ENCODE measurements at regions not wholly inside any gene's neighbourhood (a gene's known extent, or its start where the extent isn't known, plus 50 kb on each side); places are given as distances from the start of the nearest gene placed in this dataset.
A peak's percentile ranks its signal among the peaks of the same experiment; 100 is the strongest.
"Not testable (repeated sequence)": the region's sequence is repeated elsewhere in the genome, so short reads cannot be mapped to it uniquely, and the experiment has no call there.

DNA sequence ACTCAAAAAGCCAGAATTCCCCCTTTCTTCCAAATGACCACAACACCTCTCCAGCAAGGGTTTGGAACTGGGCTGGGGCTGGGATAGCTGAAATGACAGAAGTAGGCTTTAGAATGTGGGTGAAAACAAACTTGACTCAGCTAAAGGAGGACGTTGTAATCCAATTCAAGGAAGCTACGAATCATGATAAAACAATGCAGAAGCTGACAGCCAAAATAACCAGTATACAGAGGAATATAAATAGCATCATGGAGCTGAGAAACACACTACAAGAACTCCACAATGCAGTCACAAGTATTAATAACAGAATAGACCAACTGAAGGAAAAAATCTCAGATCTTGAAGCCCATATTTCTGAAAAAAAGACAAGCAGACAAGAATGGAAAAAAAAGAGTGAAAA lies 95.8 kb upstream of the TET2 start:
- DNase-seq (ENCODE audit: low spot score), result peak; percentile 80

DNA sequence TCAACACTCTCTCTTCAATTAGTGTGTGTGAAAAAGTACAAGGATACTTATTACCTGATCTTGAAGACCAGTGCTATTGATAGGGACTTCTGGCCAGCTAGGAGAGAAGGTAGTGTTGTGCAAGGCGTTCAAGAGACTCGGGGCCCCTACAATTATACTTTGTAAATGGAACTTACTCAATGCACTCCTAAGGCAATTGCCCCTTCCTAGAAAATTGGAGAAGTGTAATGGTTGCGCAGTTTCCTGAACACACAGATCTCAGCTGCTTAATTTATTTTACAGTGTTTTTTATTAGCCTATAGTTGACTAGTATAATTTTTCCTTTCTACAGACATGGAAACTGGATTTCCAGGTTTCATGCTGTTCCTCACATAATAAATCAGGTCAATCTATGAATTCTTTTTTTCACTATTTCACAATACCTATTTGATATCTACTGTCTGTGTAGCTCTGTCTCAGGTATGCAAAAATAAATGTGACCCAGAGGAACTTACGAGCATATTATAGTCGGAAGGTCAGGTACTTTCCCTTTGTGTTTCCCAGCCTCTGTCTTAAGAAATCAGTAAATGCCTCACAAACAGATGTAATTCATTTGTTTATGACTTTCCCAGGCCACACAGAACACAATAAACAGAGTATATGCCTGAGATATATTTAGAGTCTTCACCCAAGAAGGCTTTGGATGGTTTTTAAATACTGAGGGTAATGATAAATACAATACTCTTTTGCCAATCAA lies 89.1 kb upstream of the TET2 start:
- DNase-seq (ENCODE audit: low spot score), result no peak

DNA sequence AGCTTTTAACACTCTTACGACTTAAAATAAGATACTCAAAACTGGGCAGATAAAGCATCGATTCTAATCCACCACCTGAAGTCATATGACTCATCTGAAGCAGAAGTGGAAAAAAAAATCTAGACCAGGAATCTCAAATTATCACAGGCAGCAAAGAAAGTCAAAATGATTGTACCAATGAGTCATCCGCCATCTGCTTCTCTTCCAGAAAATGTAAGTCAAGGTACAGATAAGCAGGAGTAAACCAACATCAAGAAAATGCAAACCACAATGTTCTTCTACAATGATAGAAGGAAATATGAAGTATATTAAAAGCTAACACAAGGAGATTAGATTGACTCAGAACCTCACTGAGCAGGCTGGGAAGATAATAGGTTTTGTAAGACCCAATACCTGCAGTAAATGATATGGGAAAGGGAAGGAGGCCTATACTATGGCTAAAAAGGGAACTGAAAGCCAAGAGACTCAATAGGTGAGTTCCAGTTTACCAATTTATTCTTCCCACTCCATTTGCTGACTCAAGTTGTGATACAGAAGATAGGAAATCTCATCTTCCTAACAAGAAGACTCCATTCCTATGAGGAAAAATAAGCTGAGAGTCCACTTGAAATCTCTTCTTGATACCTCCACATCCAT lies 88.4 kb upstream of the TET2 start:
- peak; percentile 4 for DNase-seq (ENCODE audit: low spot score)

DNA sequence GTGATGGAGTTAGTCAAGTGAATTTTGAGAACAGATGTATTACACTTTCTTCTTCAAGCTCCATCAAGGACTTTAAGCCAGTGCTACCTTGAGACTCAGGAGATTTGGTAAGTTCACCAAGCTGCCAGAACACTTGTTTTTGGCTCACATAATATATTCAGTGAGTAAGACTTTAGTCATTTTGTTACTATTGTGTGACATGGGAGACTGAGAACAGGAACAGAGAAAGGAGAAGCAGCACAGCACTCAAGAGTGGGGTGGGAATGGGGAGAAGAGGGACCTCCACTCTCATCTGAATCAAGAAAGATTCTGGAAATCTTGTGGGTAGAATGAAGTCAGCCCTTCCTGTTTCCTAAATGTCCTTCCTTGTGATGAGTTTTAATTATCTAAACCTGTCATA lies 87.3 kb upstream of the TET2 start:
- DNase-seq (ENCODE audit: low spot score), result peak; percentile 34

DNA sequence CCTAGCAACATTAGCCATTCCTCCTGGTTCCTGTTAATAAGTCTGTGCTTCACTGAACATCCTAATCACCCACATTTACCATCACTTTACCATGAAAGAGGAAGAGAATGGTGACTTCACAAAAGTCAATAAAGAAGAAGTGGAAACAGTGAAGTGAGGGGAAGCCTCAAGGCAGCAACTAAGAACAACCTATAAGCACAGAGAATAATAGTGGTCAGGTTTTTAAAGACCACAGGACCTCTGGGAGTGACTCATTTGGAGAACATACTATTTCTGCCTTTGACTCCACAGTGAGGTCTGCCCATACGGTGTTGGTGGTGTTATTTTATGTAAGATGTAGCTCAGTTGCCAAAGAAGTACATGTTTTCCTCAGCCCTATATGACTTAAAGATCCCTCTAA lies 86.0 kb upstream of the TET2 start:
- peak; percentile 37 for DNase-seq (ENCODE audit: low spot score)

DNA sequence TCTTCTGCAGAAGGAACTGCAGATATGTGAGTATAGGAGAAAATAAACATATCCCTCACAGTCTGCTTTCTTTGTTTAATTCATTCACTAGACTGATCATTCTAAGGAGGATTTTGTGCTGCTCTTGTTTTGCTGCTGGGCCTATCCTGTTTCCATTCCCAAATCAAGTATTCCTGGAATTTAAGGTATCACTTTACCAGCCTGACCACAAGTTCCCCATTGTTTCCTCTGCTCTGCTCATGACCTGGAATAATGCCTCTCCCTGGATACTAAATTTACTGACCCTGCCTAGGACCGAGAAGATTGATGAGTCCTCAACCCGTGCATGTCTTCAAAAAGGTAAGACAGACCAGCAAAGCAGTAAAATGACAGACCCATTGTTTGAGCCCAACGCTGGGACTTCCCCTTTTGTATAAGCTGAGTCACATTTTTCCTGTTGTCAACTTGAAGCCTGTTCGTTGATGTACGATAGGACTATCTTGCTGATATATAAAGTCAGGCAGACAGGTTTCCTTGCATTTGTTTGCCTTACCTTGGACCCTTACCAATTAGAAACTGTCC lies 85.5 kb upstream of the TET2 start:
- peak; percentile 80 for DNase-seq (ENCODE audit: low spot score)

DNA sequence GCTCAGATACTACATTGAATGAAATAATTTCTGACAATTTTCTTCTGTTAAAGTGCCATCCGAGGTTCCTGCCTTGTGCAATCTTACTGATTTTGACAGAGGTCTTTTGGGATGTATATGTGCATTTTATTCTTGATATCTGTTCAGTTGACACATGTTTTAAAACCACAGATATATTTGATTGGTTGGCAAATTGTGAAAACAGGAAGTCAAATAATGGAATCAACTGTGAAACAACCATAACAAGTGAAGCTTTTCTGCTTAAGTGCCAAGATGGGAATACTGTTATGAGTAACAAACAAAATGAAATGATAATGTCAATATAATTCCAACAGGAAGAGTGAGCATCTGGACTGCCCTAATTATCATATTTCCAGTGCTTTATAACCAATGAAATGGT lies 84.9 kb upstream of the TET2 start:
- DNase-seq (ENCODE audit: low spot score), result peak; percentile 7

DNA sequence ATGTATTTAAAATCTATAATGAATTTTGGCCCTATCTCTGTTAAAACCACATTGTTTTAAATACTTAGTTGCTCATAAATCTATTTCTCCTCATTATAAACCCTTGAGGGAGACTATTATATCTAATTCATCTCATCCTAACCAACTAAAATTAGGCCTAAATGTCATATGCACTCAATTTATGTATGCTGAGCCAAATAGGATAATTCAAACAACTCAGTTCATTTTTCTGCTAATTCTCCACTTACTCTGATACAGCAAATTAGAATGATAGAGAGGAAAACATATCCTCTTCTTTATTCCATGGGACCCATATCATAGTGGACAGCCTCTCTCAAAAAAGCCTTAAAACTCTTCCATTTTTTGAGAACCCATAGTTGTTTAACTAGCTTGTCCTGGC lies 80.3 kb upstream of the TET2 start:
- no peak for DNase-seq (ENCODE audit: low spot score)

DNA sequence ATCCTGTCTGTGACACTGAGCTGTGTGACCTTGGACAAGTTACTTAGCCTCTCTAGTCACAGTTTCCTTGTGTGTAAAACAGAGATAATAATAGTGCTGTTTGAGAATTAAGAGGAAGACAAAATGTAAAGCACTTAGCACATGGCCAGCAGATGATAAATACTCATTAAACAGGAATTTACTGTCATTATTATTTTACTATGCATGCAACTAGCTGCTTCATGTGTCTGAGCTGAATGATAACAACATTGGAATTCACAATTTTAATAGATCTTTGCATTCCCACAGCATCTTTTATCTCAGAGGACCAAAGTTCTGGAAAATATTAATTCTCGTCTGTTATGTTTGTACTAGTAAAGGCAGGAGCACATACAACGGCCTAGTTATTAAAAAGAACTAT lies 79.2 kb upstream of the TET2 start:
- no peak for DNase-seq (ENCODE audit: low spot score)

DNA sequence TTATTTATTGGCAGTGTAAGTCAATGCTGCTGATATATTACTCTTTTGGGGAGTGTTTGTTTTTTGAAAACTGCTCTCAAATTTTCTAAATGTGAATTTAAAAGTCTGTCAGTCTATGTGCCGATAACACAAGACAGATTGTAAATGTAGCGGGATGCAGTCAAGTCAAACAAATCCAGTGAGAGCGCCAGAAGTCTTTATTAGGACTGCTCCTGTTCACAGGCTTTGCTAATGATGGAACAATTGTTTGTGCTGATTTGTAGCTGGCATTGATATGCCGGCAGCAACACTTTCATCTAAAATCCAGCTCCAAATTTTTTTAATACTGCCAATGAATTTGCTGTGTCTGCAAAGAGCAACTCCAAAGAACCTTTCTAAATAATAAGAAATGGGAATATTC lies 78.7 kb upstream of the TET2 start:
- DNase-seq (ENCODE audit: low spot score), result no peak

DNA sequence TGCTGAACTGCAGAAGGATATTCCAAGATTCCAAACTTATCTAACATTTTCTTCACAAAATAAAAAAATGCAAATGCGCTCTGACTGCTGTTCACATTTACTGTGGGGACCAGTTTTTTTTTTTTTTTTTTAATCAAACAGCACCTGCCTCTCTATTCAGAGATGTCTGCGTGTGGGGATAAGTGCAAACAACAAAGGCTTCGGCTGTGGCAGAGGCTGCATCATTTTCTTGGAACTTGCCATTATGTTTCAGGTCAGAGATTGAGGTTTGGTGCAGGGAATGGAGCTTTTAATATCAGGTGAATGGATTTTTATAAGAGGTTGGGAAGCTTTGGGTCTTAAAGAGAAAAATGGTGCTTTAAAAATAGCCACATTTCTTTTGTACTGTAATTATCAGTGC lies 78.2 kb upstream of the TET2 start:
- no peak for DNase-seq (ENCODE audit: low spot score)

DNA sequence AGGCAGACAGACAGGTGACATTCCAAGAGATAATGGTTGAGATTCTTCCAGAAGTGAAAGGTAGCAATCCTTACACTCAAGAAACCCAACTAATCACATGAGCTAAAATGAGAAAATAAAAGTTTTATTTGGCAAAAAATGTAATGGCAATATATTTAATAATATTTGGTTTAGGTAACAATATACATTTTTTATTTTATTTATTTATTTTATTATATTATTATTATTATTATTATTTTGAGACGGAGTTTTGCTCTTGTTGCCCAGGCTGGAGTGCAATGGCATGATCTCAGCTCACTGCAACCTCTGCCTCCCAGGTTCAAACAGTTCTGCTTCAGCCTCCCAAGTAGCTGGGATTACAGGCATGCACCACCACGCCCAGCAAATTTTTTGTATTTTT lies 74.6 kb upstream of the TET2 start:
- DNase-seq (ENCODE audit: low spot score), result not testable (repeated sequence)

DNA sequence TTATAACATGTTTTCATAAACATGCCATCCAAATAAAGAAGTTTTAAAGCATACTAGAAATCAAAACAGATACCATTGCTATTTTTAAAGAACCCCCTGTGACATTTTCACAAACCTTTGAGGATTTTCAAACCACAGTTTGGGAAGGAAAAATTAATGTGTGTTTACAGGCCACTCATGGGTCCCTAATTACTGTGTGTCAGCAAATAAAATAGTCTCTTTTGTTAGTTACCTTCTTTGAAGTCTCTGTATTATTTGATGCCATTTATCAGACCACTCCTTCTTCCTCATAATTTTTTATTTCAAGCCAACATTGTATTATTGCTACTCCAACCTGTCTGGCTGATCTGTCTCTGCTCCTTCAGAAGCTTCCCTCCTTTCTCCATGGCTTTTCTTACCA lies 72.6 kb upstream of the TET2 start:
- DNase-seq (ENCODE audit: low spot score), result no peak

DNA sequence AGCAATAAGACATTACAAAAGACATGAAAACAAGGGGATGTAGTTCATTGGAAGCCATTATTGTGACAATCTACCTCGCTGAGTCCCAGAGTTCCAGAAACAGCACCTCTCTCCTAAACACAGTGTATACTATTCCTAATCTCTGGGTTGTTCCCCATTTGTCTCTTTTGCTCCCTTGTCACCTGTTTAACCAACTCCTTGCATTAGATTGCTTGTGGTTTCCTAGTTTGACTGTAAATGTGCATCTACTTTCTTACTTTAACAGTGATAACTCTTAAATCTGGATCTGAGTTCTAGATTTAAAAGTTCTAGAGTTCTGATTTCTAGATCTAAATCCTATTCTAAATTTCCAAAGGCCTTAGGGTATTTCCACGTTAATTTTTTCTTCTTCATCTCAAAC lies 71.6 kb upstream of the TET2 start:
- DNase-seq (ENCODE audit: low spot score), result no peak

DNA sequence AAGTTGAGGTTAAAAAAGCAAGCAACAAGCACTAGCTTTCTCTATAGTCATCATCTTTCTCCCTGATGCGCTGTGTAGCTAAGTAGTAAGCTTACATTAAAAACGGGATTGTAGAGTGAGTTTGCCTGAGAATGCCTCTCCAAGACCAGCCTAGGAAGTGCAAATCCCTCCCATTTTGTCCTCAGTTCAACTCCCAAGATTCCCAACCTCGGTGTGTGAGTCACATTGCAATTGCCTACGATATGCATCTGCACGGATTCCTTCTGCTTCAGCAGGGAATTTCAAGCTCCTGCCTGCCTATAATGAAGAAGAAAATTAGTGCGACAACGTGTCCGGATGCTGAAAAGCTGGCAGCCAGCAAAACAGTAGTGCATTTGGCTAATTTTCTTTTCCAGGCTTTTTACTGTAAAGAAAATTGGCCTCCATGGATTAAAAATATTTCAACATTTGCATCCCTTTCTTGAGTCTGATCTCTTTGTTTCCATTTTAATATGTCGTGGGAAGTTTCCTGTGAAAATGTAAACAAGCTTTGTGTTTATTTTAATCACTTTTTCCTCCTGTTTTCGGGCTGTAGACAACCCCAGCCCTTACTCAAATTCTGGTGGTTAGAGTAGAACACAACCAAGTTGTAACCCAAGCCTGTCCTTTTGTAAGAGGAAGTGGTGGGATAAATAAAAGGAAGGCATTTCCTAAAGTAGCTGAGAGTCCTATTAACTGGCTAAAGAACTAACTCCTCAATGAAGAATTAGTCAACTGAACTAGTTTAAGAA lies 58.4 kb upstream of the TET2 start:
- DNase-seq (ENCODE audit: low spot score), result peak; percentile 74

DNA sequence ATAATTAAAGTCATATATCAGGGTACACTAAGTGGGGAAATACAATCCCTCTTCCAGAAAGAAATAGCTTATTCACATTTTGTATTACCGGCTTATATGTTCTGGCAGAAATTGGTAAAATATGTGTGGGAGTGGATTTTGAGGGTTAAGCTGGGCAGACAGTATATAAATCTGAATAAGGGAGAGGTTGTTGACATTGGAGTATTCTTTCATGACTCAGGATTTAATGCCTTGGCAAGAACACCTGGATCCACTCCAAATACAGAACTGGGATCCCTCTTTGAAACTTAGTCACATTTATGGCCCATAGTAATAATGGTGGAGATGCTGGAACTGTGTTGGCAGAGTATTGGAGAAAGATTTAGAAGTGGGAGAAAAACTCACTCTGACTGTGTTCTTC lies 54.3 kb upstream of the TET2 start:
- DNase-seq (ENCODE audit: low spot score), result no peak

DNA sequence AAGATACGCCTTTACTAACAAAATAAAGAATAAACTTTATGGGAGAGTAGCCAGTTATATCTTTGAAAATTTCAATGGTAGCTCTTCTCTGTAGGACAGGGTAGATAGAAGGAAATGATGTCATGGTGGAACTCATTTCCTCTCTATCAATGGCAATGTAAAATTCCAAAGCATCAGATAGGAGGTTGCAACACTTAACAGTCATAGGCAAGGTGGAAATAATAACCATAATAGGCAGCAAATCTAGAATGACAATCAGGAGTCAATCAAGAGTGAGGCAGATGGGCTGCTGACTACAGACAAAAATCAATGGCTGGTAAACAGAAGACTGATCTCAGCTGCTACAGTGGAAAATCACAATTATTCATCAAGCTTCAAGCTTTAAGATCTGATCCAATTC lies 53.9 kb upstream of the TET2 start:
- peak; percentile 56 for DNase-seq (ENCODE audit: low spot score)

DNA sequence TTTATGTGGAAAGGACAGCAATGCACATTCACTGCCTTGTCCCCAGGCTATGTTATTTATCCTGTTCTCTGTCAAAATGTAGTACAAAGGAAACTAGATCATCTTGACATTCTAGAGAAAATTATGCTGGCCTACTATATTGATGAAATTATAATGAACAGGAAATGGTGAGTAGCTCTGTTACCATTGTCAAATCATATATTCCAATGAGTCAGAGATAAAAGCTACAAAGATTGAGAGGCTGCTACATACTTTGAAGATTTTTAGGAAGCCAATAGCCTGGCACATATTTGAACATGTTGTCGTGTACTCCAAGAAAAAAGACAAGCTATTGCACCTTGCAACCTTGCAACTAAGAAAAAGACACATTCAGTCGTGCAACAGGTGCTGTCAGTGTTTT lies 52.7 kb upstream of the TET2 start:
- DNase-seq (ENCODE audit: low spot score), result peak; percentile 40
